CD14-positive monocyte (primary cell): ENCODE measurements at regions not wholly inside any gene's neighbourhood (a gene's known extent, or its start where the extent isn't known, plus 50 kb on each side); places are given as distances from the start of the nearest gene placed in this dataset.

Source experiments
- DNase-seq, 3 donors: peaks; one replicate each; pipeline ENCODE4 v3.0.0-alpha.2; 2011 to 2022
- H2AFZ ChIP-seq: 2 replicates; pipeline ENCODE4 v1.6.0; 2012; ENCODE audit warnings: mild to moderate bottlenecking, low read depth, low read length, inconsistent platforms; ENCODE audit not compliant: insufficient read depth, poor library complexity, severe bottlenecking
- H3K27ac ChIP-seq, 2 donors: 1 replicate in 1 of 2; 2 replicates in 1 of 2; pipeline ENCODE4 v1.5.1; 2012 to 2013; ENCODE audit warnings: low read length in 2 of 2, control low read depth in 1 of 2, inconsistent platforms in 1 of 2, low read depth in 1 of 2, mild to moderate bottlenecking in 1 of 2
- H3K27me3 ChIP-seq, 2 donors: one replicate each; pipeline versions ENCODE4 v1.6.0 to v1.6.1; 2011 to 2013; ENCODE audit warnings: low read length in 2 of 2; ENCODE audit not compliant: control insufficient read depth in 2 of 2, insufficient read depth in 2 of 2
- H3K36me3 ChIP-seq, 2 donors: replicated peaks in 1 of 2; 1 replicate in 1 of 2; 2 replicates in 1 of 2; pipeline versions ENCODE4 v1.5.1 to v1.6.1; 2012 to 2013; ENCODE audit warnings: low read length in 2 of 2, control low read depth in 1 of 2, inconsistent platforms in 1 of 2, mild to moderate bottlenecking in 1 of 2; ENCODE audit not compliant: insufficient read depth in 2 of 2, control insufficient read depth in 1 of 2
- H3K4me1 ChIP-seq, 2 donors: 1 replicate in 1 of 2; 2 replicates in 1 of 2; pipeline versions ENCODE4 v1.5.1 to v1.6.1; 2012 to 2013; ENCODE audit warnings: low read length in 2 of 2, control low read depth in 1 of 2, inconsistent platforms in 1 of 2, mild to moderate bottlenecking in 1 of 2, moderate library complexity in 1 of 2; ENCODE audit not compliant: insufficient read depth in 2 of 2, control insufficient read depth in 1 of 2
- H3K4me2 ChIP-seq: replicated peaks from 2 replicates; pipeline ENCODE3; 2012; ENCODE audit warnings: low read length, moderate library complexity, mild to moderate bottlenecking; ENCODE audit not compliant: poor library complexity, severe bottlenecking; ENCODE audit errors: extremely low read depth
- H3K4me3 ChIP-seq, 3 experiments: fragments of 200-600 bp in 1 of 3; sonication (generic) in 1 of 3; replicated peaks in 1 of 3; 1 replicate in 2 of 3; 2 replicates in 1 of 3; pipeline ENCODE4 v1.5.1; 2011 to 2013; ENCODE audit warnings: low read length in 3 of 3, mild to moderate bottlenecking in 3 of 3, control low read depth in 2 of 3, low read depth in 2 of 3, inconsistent platforms in 1 of 3, moderate library complexity in 1 of 3
- H3K79me2 ChIP-seq: 2 replicates; pipeline ENCODE4 v1.6.0; 2012; ENCODE audit warnings: mild to moderate bottlenecking, control low read depth, inconsistent platforms, low read length, moderate library complexity; ENCODE audit not compliant: insufficient read depth
- H3K9ac ChIP-seq: 2 replicates; pipeline ENCODE4 v1.6.0; 2017; ENCODE audit warnings: low read length, mild to moderate bottlenecking; ENCODE audit not compliant: insufficient read depth, poor library complexity, severe bottlenecking
- H3K9me3 ChIP-seq, 2 donors: replicated peaks in 1 of 2; 1 replicate in 1 of 2; 2 replicates in 1 of 2; pipeline versions ENCODE4 v1.5.1 to v1.6.1; 2012 to 2013; ENCODE audit warnings: low read length in 2 of 2, control low read depth in 1 of 2; ENCODE audit not compliant: control insufficient read depth in 1 of 2, insufficient read depth in 1 of 2
- H4K20me1 ChIP-seq: 2 replicates; pipeline ENCODE4 v1.6.0; 2012; ENCODE audit warnings: mild to moderate bottlenecking, low read length, control low read depth, moderate library complexity; ENCODE audit not compliant: insufficient read depth
- H3K27ac Mint-ChIP-seq, 7 donors: one replicate each; pipeline ENCODE4 v1.8.0; 2020; ENCODE audit warnings: mild to moderate bottlenecking in 7 of 7, mixed read lengths in 7 of 7, moderate library complexity in 6 of 7, inconsistent platforms in 2 of 7
- H3K27me3 Mint-ChIP-seq, 3 donors: one replicate each; pipeline ENCODE4 v1.8.0; 2021 to 2022; ENCODE audit warnings: low read depth in 3 of 3, mild to moderate bottlenecking in 3 of 3, mixed read lengths in 3 of 3, moderate library complexity in 3 of 3, inconsistent platforms in 1 of 3
- H3K36me3 Mint-ChIP-seq, 2 donors: one replicate each; pipeline ENCODE4 v1.8.0; 2020; ENCODE audit warnings: mixed read lengths in 2 of 2, inconsistent platforms in 1 of 2, mild to moderate bottlenecking in 1 of 2
- H3K4me1 Mint-ChIP-seq: one replicate; pipeline ENCODE4 v1.8.0; 2020; ENCODE audit warnings: mild to moderate bottlenecking, mixed read lengths
- H3K4me3 Mint-ChIP-seq, 2 donors: one replicate each; pipeline ENCODE4 v1.8.0; 2020; ENCODE audit warnings: mild to moderate bottlenecking in 2 of 2, mixed read lengths in 2 of 2, moderate library complexity in 1 of 2
- H3K9me3 Mint-ChIP-seq, 7 donors: one replicate each; pipeline ENCODE4 v1.8.0; 2020 to 2022; ENCODE audit warnings: mixed read lengths in 7 of 7, mild to moderate bottlenecking in 6 of 7, moderate library complexity in 6 of 7, inconsistent platforms in 2 of 7
- CTCF ChIP-seq: fragments of 200-600 bp; IDR thresholded peaks from one replicate; pipeline ENCODE4 v1.8.0; 2022; ENCODE audit warnings: antibody characterized with exemption, mild to moderate bottlenecking
- WGBS: methylation state at CpG from one replicate; pipeline ENCODE4 v1.1.5; 2013; ENCODE audit warnings: missing lambda C conversion rate; ENCODE audit not compliant: insufficient coverage; 5-methylcytosine and 5-hydroxymethylcytosine counted together
- intact Hi-C, 2 donors: fragments of 100-400 bp; cut with micrococcal nuclease; formaldehyde crosslinking; loops; one replicate each; pipeline versions ENCODE4 v1.15.0 to v1.15.1; 2023

DNA sequence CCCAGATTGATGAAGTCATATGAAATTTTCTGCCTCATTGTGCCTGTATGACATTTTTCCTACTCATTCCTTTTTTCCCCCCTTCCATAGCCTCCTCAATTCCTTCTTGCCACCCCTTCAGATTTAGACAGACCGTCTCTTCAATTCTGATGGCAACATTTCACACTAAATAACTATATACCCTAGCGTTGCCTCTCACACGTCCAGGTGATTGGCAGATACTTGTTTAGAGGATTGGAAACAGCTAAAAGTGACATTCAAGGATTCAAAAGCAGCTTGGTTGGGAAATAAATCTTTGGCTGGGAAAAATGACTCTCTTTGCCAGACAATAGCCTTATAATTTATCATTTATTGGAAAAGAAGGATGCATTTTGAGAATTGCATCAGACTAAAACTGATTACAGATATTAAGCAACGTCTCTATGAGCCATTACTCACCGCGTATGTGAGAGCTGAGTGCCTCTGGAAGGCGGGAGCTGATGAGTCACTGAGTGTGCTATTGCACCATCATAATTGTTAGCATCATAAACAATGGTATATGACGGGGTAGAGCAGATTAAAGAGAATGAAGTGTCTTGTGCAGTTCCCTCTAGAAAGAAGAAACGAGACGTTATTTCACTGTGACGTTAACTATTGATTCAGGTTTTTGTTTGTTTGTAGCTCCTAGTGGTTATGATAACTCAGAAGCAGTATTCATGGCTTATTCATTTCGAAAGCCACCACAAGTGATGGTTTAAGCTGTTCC, 61.1 kb upstream of the FAM216B start:
- Histone ChIP-seq H3K27ac (peak overlapping the region in 1 of 2 donors; percentile 75), H3K4me3 (no peak overlapping the region), H3K9me3 (no peaks in the 10 kb centered on the region), H3K4me2 (no peak overlapping the region), H3K79me2 (no peaks in the 10 kb centered on the region), H3K27me3 (no peaks in the 10 kb centered on the region), H3K36me3 (no peaks in the 10 kb centered on the region), H3K4me1 (peaks cover 7 to 13% of the 10 kb centered on the region in 2 donors), H3K9ac (no peak overlapping the region), H2AFZ (no peak overlapping the region), H4K20me1 (no peaks in the 10 kb centered on the region)
- DNase-seq = peak; percentile 92 to 97 (median 93)
- Mint-ChIP-seq H3K9me3 (peaks cover 0 to 5% (median 1%) of the 10 kb centered on the region in 7 donors), H3K4me1 (peaks cover 10% of the 10 kb centered on the region), H3K36me3 (no peaks in the 10 kb centered on the region), H3K4me3 (no peak overlapping the region), H3K27me3 (peaks cover 0 to 3% (median 2%) of the 10 kb centered on the region in 3 donors), H3K27ac (peak overlapping the region; percentile 65 to 93 (median 89))
- 31% methylated on average over 4 of the region's 12 CpGs for WGBS
- no peak for TF ChIP-seq CTCF
- intact Hi-C loops = loop anchor here in 1 of 2 donors (10.0 kb wide), 1 partner anchor 1155 kb away; the partner anchor contains the start of genes CCDC122 and LACC1

DNA sequence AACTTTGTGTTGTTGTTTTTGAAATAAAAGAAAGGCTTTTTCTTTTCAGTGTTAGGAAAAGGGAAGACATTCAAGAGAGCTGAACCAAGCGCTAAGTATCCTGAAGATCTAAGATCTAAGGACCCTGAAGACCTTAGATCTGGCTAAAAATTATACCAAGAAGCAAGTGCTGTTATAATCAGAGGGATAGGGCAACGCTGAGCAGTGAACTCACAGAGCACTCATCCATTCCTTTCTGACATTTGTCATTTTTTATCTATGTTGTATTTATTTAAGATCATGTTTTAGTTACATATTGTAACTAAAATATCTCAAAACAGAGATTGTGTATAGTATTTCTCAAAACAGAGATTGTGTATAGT, 60.5 kb upstream of the FAM216B start:
- peaks cover 0 to 3% (median 2%) of the 10 kb centered on the region in 3 donors for H3K27me3 Mint-ChIP-seq
- Histone ChIP-seq H3K9me3 (no peaks in the 10 kb centered on the region), H3K79me2 (no peaks in the 10 kb centered on the region), H3K36me3 (no peaks in the 10 kb centered on the region), H2AFZ (no peak overlapping the region), H3K9ac (no peak overlapping the region), H3K27me3 (no peaks in the 10 kb centered on the region), H3K4me1 (peaks cover 7 to 13% of the 10 kb centered on the region in 2 donors), H3K27ac (peak overlapping the region in 1 of 2 donors; percentile 75), H3K4me3 (no peak overlapping the region), H4K20me1 (no peaks in the 10 kb centered on the region), H3K4me2 (no peak overlapping the region)
- WGBS = no CpG with 5 or more reads among the region's 2 CpGs
- H3K36me3 Mint-ChIP-seq = no peaks in the 10 kb centered on the region
- H3K27ac Mint-ChIP-seq = peak overlapping the region; percentile 55 to 93 (median 88)
- intact Hi-C loops = loop anchor here in 1 of 2 donors (10.0 kb wide), 1 partner anchor 1154 kb away; the partner anchor contains the start of genes CCDC122 and LACC1
- no peak for DNase-seq
- no peak for TF ChIP-seq CTCF
- no peak overlapping the region for H3K4me3 Mint-ChIP-seq
- peaks cover 10% of the 10 kb centered on the region for H3K4me1 Mint-ChIP-seq
- peaks cover 0 to 5% (median under 1%) of the 10 kb centered on the region in 7 donors for H3K9me3 Mint-ChIP-seq
